Karpas-422 (cell line): ENCODE measurements at regions not wholly inside any gene's neighbourhood (a gene's known extent, or its start where the extent isn't known, plus 50 kb on each side); places are given as distances from the start of the nearest gene placed in this dataset.

Experiments used
- DNase-seq: peaks from one replicate; pipeline ENCODE4 v3.0.0-alpha.2; 2015
- H2AFZ ChIP-seq: fragments of 200-600 bp; sonication (generic); 2 replicates; pipeline ENCODE4 v1.6.1; 2014; ENCODE audit warnings: antibody characterized with exemption, low read length, mixed read lengths
- H3K27ac ChIP-seq: fragments of 200-600 bp; sonication (generic); 2 replicates; pipeline ENCODE4 v1.5.1; 2014; ENCODE audit warnings: mild to moderate bottlenecking, low read length, moderate library complexity
- H3K27me3 ChIP-seq: fragments of 200-600 bp; sonication (generic); 2 replicates; pipeline ENCODE4 v1.6.1; 2014; ENCODE audit warnings: low read length, mixed read lengths
- H3K36me3 ChIP-seq: fragments of 200-600 bp; sonication (generic); 2 replicates; pipeline ENCODE4 v1.6.1; 2014; ENCODE audit warnings: low read length, mixed read lengths; ENCODE audit not compliant: insufficient read depth
- H3K4me1 ChIP-seq: fragments of 200-600 bp; sonication (generic); 2 replicates; pipeline ENCODE4 v1.6.1; 2014; ENCODE audit warnings: mild to moderate bottlenecking, low read length, mixed read lengths
- H3K4me2 ChIP-seq: fragments of 200-600 bp; sonication (generic); 2 replicates; pipeline ENCODE4 v1.6.1; 2014; ENCODE audit warnings: low read length, low read depth, mild to moderate bottlenecking; ENCODE audit not compliant: poor library complexity, severe bottlenecking
- H3K4me3 ChIP-seq: fragments of 200-600 bp; sonication (generic); 2 replicates; pipeline ENCODE4 v1.5.1; 2014; ENCODE audit warnings: mild to moderate bottlenecking, antibody characterized with exemption, low read length, mixed read lengths
- H3K79me2 ChIP-seq: fragments of 200-600 bp; sonication (generic); 2 replicates; pipeline ENCODE4 v1.6.1; 2014; ENCODE audit warnings: mild to moderate bottlenecking, low read length, mixed read lengths
- H3K9ac ChIP-seq: fragments of 200-600 bp; sonication (generic); 2 replicates; pipeline ENCODE4 v1.6.0; 2014; ENCODE audit warnings: low read length
- H3K9me2 ChIP-seq: fragments of 200-600 bp; sonication (generic), shearing (Covaris generic); replicated peaks from 2 replicates; pipeline ENCODE4 v1.6.0; 2014; ENCODE audit warnings: mild to moderate bottlenecking, low read length, moderate library complexity; ENCODE audit not compliant: insufficient read depth
- H3K9me3 ChIP-seq: fragments of 300-700, 200-600 bp; sonication (generic); 2 replicates; pipeline ENCODE4 v1.6.1; 2014; ENCODE audit warnings: low read length, mixed read lengths
- H4K20me1 ChIP-seq: fragments of 200-600 bp; sonication (generic); 2 replicates; pipeline ENCODE4 v1.6.1; 2014; ENCODE audit warnings: mild to moderate bottlenecking, antibody characterized with exemption, low read length, low read depth; ENCODE audit not compliant: insufficient read depth

DNA sequence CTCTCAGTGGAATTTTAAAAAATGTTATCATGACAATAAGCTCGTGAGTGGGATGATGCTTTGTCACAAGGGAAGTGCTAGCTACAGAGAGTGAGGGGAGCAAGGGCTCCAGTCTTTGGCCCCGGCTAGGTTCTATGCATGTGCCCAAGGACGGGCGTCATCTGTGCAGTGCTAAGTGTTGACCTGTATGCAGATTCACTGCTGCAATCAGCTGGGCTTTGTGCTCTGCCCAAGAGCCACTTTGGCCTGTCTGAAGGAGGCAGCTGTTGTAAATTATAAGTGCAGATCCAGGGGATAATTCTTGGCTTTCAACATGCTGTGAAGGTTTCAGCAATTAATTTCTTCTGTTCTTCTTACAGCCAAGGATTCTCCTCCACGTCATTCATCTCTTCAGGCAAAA lies 268.6 kb downstream of the PSAT1 start:
- no peaks in the 10 kb centered on the region for H3K9me2 ChIP-seq
- H3K79me2 ChIP-seq: no peaks in the 10 kb centered on the region
- H3K4me3 ChIP-seq: no peak overlapping the region
- no peak overlapping the region for H3K9ac ChIP-seq
- H3K36me3 ChIP-seq: no peaks in the 10 kb centered on the region
- H3K4me1 ChIP-seq: no peaks in the 10 kb centered on the region
- DNase-seq: no peak
- no peaks in the 10 kb centered on the region for H3K9me3 ChIP-seq
- no peak overlapping the region for H2AFZ ChIP-seq
- H3K27ac ChIP-seq: no peak overlapping the region
- no peak overlapping the region for H3K4me2 ChIP-seq
- no peaks in the 10 kb centered on the region for H4K20me1 ChIP-seq
- no peaks in the 10 kb centered on the region for H3K27me3 ChIP-seq

DNA sequence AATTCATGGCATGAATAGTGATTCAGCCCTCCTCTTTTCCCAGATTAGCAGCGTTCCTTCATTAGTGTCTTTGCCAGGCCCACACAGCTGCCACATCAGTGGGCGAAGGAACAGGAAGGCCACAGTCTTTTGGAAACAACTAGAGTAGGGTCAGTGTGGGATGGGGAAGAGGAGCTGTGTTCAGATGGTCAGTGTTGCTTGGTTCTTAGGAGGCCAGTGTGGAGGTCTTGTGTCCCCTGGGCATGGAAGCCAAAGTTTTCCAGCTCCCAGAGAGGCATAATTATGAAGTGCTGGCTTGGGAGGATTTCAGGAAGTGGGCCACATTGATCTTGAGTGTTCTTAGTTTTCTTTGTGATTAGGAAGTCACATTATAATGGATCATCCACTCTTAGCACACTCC lies 269.6 kb downstream of the PSAT1 start:
- Histone ChIP-seq H3K4me2 (no peak overlapping the region), H2AFZ (no peak overlapping the region), H3K4me3 (no peak overlapping the region), H3K27me3 (no peaks in the 10 kb centered on the region), H3K9ac (no peak overlapping the region), H3K9me2 (no peaks in the 10 kb centered on the region), H4K20me1 (no peaks in the 10 kb centered on the region), H3K9me3 (no peaks in the 10 kb centered on the region), H3K4me1 (no peaks in the 10 kb centered on the region), H3K79me2 (no peaks in the 10 kb centered on the region), H3K36me3 (no peaks in the 10 kb centered on the region), H3K27ac (no peak overlapping the region)
- no peak for DNase-seq

DNA sequence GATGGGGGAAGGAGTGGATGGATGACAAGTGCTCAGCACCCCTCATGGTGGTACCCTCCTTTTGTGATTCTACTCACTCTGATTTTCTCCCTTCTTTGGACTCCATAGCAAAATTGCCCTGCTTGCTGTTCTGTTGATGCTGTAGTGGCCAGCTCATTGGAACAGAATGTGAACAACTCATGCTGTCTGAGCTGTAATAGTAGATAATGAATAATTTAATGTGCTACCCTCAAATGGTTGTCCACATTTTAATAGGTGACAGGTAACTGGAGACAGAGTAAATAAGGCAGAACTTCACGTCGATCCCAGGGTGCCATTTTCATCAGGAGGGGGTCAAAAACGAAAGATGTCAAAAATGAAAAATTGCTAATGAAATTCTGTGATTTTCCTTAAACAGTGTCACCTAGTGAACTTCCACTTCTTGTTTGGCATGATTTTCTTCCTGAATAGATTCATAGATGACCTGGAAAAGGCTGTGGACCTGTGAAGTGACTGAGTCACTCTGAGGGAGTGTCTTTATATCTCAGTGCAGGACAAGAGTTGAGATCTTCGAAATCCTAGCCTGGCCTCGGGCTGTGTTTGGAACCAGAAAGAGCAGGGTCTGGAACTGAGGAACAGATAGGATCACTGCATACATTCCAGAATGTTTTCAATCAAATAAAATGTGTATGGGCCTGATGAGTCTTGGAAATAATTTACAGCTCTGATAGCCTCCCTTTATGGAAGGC lies 270.2 kb downstream of the PSAT1 start:
- no peak overlapping the region for H3K9ac ChIP-seq
- H3K9me2 ChIP-seq: no peaks in the 10 kb centered on the region
- H3K4me3 ChIP-seq: no peak overlapping the region
- H3K27me3 ChIP-seq: no peaks in the 10 kb centered on the region
- no peak overlapping the region for H3K4me2 ChIP-seq
- H3K36me3 ChIP-seq: no peaks in the 10 kb centered on the region
- no peak overlapping the region for H2AFZ ChIP-seq
- H3K27ac ChIP-seq: no peak overlapping the region
- H4K20me1 ChIP-seq: no peaks in the 10 kb centered on the region
- DNase-seq: no peak
- no peaks in the 10 kb centered on the region for H3K4me1 ChIP-seq
- H3K79me2 ChIP-seq: no peaks in the 10 kb centered on the region
- H3K9me3 ChIP-seq: no peaks in the 10 kb centered on the region

DNA sequence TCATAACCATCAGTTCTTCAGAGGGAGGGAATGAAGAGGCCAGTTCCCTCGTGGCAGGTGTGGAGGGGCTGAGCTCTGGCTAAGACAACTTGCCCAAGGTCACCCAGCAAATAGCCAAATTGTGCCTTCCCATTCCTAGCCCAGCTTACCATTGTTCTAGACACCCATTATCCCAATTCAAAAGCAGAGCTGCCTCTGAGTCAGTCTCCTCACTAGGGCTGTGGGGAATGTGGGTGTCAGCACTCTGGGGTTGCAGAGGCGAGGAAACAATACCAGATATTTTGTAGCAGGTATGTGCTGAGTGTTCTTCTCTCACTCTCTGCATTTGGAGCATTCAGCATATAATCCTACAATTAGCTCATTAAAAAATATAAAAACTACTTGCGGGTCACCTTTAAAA lies 270.8 kb downstream of the PSAT1 start:
- H3K27ac ChIP-seq: no peak overlapping the region
- no peaks in the 10 kb centered on the region for H3K36me3 ChIP-seq

DNA sequence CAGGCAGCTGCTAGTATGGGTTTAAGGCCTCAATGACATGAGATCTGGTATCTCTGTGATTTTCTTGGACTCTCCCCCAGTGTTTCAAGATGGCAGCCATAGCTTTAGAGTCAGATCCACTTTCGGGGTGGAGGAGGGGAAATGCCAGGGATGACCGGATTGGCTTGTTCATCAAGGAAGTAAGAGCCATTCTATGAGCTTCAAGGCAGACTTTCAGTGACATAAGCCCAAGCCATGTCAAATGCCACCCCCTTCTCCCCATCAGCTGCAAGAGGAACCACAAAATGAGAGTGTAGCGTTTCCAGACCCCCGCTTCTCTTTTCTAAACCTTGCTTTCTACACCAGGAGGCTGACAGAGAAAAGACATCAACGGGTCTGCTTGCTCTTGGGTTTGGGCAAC lies 271.8 kb downstream of the PSAT1 start:
- no peak overlapping the region for H3K4me3 ChIP-seq
- H3K27me3 ChIP-seq: no peaks in the 10 kb centered on the region
- H3K36me3 ChIP-seq: no peaks in the 10 kb centered on the region
- DNase-seq: no peak
- H3K9ac ChIP-seq: no peak overlapping the region
- H3K9me2 ChIP-seq: no peaks in the 10 kb centered on the region
- H2AFZ ChIP-seq: no peak overlapping the region
- no peaks in the 10 kb centered on the region for H3K4me1 ChIP-seq
- H4K20me1 ChIP-seq: no peaks in the 10 kb centered on the region
- no peaks in the 10 kb centered on the region for H3K9me3 ChIP-seq
- H3K4me2 ChIP-seq: no peak overlapping the region
- H3K27ac ChIP-seq: no peak overlapping the region
- no peaks in the 10 kb centered on the region for H3K79me2 ChIP-seq

More for the DNA sequence above, 270.8 kb downstream of the PSAT1 start:
- Histone ChIP-seq H3K9me2 (no peaks in the 10 kb centered on the region), H3K4me1 (no peaks in the 10 kb centered on the region), H3K79me2 (no peaks in the 10 kb centered on the region), H3K4me2 (no peak overlapping the region), H3K9me3 (no peaks in the 10 kb centered on the region), H2AFZ (no peak overlapping the region), H3K27me3 (no peaks in the 10 kb centered on the region), H3K4me3 (no peak overlapping the region), H4K20me1 (no peaks in the 10 kb centered on the region), H3K9ac (no peak overlapping the region)
- no peak for DNase-seq

DNA sequence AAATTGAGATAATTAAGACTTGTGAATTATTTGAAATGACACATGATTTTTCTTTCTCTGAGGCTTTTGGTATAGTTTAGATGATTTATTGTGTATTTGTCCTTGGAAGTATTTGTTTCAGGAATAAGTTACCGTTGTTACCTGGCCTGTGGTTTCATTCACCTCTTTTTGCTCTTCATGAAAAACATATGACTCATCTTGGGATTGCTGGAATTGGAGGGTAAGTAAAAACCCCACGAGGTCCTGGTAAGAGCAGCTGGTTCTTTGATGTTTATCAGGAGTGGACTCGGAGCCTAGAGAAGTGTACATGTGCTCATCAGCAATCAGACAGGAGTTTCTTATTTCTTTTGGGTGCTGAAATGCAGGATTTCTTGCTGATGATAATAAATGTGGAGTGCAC lies 275.3 kb downstream of the PSAT1 start:
- no peaks in the 10 kb centered on the region for H3K4me1 ChIP-seq
- no peaks in the 10 kb centered on the region for H3K9me3 ChIP-seq
- no peaks in the 10 kb centered on the region for H3K27me3 ChIP-seq
- H3K4me2 ChIP-seq: no peak overlapping the region
- H3K79me2 ChIP-seq: no peaks in the 10 kb centered on the region
- no peaks in the 10 kb centered on the region for H3K36me3 ChIP-seq
- no peaks in the 10 kb centered on the region for H3K9me2 ChIP-seq
- no peak overlapping the region for H3K9ac ChIP-seq
- no peak overlapping the region for H2AFZ ChIP-seq
- no peak for DNase-seq
- H4K20me1 ChIP-seq: no peaks in the 10 kb centered on the region
- H3K27ac ChIP-seq: no peak overlapping the region
- no peak overlapping the region for H3K4me3 ChIP-seq

DNA sequence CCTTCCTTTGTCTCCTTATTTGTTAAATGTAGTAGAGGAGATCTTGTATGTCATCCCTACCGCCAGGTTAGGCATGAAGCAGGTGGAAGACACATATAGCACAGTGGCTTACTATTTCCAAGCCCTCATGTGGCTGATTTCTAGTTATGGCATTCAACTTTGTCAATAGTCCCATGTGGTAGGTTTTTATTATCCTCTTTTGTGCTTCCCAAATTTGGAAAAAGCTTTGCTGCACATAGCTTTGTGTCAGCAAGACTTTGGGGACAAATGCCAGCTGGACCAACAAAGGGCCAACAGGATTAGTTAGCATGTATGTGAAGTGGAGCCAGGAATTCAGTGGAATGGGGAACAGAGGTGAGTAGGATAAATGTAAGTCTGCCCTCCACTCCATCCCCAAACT lies 276.3 kb downstream of the PSAT1 start:
- H3K27ac ChIP-seq: no peak overlapping the region
- H3K9me3 ChIP-seq: no peaks in the 10 kb centered on the region
- H2AFZ ChIP-seq: no peak overlapping the region
- no peaks in the 10 kb centered on the region for H4K20me1 ChIP-seq
- no peak overlapping the region for H3K9ac ChIP-seq
- no peaks in the 10 kb centered on the region for H3K9me2 ChIP-seq
- no peaks in the 10 kb centered on the region for H3K4me1 ChIP-seq
- H3K27me3 ChIP-seq: no peaks in the 10 kb centered on the region
- H3K4me3 ChIP-seq: no peak overlapping the region
- H3K36me3 ChIP-seq: no peaks in the 10 kb centered on the region
- DNase-seq: no peak
- H3K79me2 ChIP-seq: no peaks in the 10 kb centered on the region
- H3K4me2 ChIP-seq: no peak overlapping the region

DNA sequence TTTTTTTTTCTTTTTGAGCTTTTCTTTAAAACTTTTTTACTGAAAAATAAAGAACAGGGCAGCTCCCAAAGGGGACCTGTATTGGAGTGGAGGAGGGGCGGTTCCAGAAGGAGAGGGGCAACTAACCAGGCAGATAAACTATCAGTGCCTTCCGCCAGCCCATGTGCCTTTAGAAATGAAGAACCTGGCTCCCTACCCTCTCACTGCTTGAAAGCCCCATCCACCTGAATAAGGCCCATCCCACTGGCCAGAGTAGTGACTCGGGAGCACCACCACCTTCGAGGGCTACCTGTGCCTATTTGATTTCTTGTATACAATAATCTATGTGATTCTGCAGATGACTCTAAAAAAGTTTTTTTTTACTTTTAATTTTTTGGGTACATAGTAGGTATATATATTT lies 276.7 kb downstream of the PSAT1 start:
- H3K4me1 ChIP-seq: no peaks in the 10 kb centered on the region
- H3K27ac ChIP-seq: no peak overlapping the region
- H3K4me3 ChIP-seq: no peak overlapping the region
- no peaks in the 10 kb centered on the region for H3K9me2 ChIP-seq
- H3K9me3 ChIP-seq: no peaks in the 10 kb centered on the region
- H3K9ac ChIP-seq: no peak overlapping the region
- no peaks in the 10 kb centered on the region for H3K79me2 ChIP-seq
- DNase-seq: no peak
- no peak overlapping the region for H2AFZ ChIP-seq
- no peaks in the 10 kb centered on the region for H3K27me3 ChIP-seq
- H4K20me1 ChIP-seq: no peaks in the 10 kb centered on the region
- no peaks in the 10 kb centered on the region for H3K36me3 ChIP-seq
- no peak overlapping the region for H3K4me2 ChIP-seq
